PC-9 (cell line): ENCODE measurements at regions not wholly inside any gene's neighbourhood (a gene's known extent, or its start where the extent isn't known, plus 50 kb on each side); places are given as distances from the start of the nearest gene placed in this dataset.

Experiments
- BruUV-seq: library from RNA; stranded (reverse); fragments of 400-500 nt; replicated peaks from 2 replicates; lab custom pipeline; 2021; lab: Mats Ljungman, UMichigan
- CTCF ChIA-PET: fragments of 300-600 bp; sonication (Branson Sonifier 250); formaldehyde crosslinking; loops from one replicate; lab custom pipeline; 2022; ENCODE audit warnings: antibody characterized with exemption; lab: Charles Lee
- POLR2A ChIA-PET: fragments of 300-600 bp; sonication (Branson Sonifier 250); formaldehyde crosslinking; loops from one replicate; lab custom pipeline; 2022; ENCODE audit warnings: antibody characterized with exemption; ENCODE audit not compliant: unreplicated experiment; lab: Charles Lee
- DNase-seq, 2 experiments: peaks; one replicate each; pipeline versions ENCODE4 v3.0.0 to v3.0.0-alpha.2; 2015 to 2022; ENCODE audit warnings: mixed read lengths in 1 of 2
- H2AFZ ChIP-seq: fragments of 200-600 bp; sonication (generic); 2 replicates; pipeline ENCODE4 v1.8.1; 2017; ENCODE audit warnings: antibody characterized with exemption
- H3F3A ChIP-seq: fragments of 200-600 bp; sonication (generic); 2 replicates; pipeline ENCODE4 v1.8.1; 2017; ENCODE audit warnings: antibody characterized with exemption, mild to moderate bottlenecking, low read depth; ENCODE audit not compliant: insufficient read depth
- H3K27ac ChIP-seq: fragments of 200-600 bp; sonication (generic); 2 replicates; pipeline ENCODE4 v1.6.1; 2016; ENCODE audit warnings: mixed run types
- H3K27me3 ChIP-seq: fragments of 200-600 bp; sonication (generic); 2 replicates; pipeline ENCODE4 v1.6.1; 2016; ENCODE audit warnings: low read depth, mixed run types; ENCODE audit not compliant: insufficient read depth
- H3K36me3 ChIP-seq: fragments of 200-600 bp; sonication (generic); 2 replicates; pipeline ENCODE4 v1.6.1; 2016; ENCODE audit warnings: low read depth, mixed run types
- H3K4me1 ChIP-seq: fragments of 200-600 bp; sonication (generic); replicated peaks from 2 replicates; pipeline ENCODE4 v1.6.1; 2016; ENCODE audit warnings: mixed run types; ENCODE audit not compliant: insufficient read depth
- H3K4me2 ChIP-seq: fragments of 200-600 bp; sonication (generic); 2 replicates; pipeline ENCODE4 v1.6.1; 2017; ENCODE audit warnings: mixed run types
- H3K4me3 ChIP-seq: fragments of 200-600 bp; sonication (generic); 2 replicates; pipeline ENCODE4 v1.6.1; 2016; ENCODE audit warnings: mixed run types
- H3K79me2 ChIP-seq: fragments of 200-600 bp; sonication (generic); 2 replicates; pipeline ENCODE4 v1.6.1; 2017; ENCODE audit warnings: low read depth, mixed run types
- H3K9me2 ChIP-seq: fragments of 200-600 bp; sonication (generic); 2 replicates; pipeline ENCODE4 v1.8.1; 2017; ENCODE audit warnings: mild to moderate bottlenecking; ENCODE audit not compliant: insufficient read depth
- H3K9me3 ChIP-seq: fragments of 200-600 bp; sonication (generic); 2 replicates; pipeline ENCODE4 v1.8.1; 2016; ENCODE audit warnings: low read depth; ENCODE audit not compliant: insufficient read depth
- H4K20me1 ChIP-seq: fragments of 200-600 bp; sonication (generic); 2 replicates; pipeline ENCODE4 v1.8.1; 2017; ENCODE audit not compliant: insufficient read depth
- CTCF ChIP-seq: fragments of 200-600 bp; sonication (generic); conservative IDR thresholded peaks from 2 replicates; pipeline ENCODE4 v1.6.1; 2017; ENCODE audit warnings: mixed run types, antibody characterized with exemption, mild to moderate bottlenecking, moderate library complexity
- EZH2 ChIP-seq: fragments of 200-600 bp; sonication (generic); IDR thresholded peaks from 2 replicates; pipeline ENCODE4 v1.8.0; 2017; ENCODE audit warnings: antibody characterized with exemption, low read depth
- intact Hi-C: fragments of 100-400 bp; cut with micrococcal nuclease; formaldehyde crosslinking; loops from one replicate; pipeline ENCODE4 v1.10.0; 2022; ENCODE audit not compliant: unreplicated experiment

GRCh38 chr3:157559401-157559800 lies 56.2 kb upstream of the VEPH1 start:
- CTCF ChIA-PET: interaction anchor here (0.7 kb wide), 1 partner anchor 60 kb away, joined by 5 read pairs; no protein-coding TSS in a partner anchor

More at GRCh38 chr3:157559401-157559800, 56.2 kb upstream of the VEPH1 start:
- no peak for DNase-seq
- Histone ChIP-seq H3K9me2 (no peaks in the 10 kb centered on the region), H3K4me3 (no peak overlapping the region), H3K36me3 (no peaks in the 10 kb centered on the region), H3K4me2 (no peak overlapping the region), H4K20me1 (no peaks in the 10 kb centered on the region), H3K9me3 (no peaks in the 10 kb centered on the region), H3K79me2 (no peaks in the 10 kb centered on the region), H3F3A (no peaks in the 10 kb centered on the region), H3K4me1 (no peaks in the 10 kb centered on the region), H2AFZ (no peak overlapping the region), H3K27ac (no peak overlapping the region), H3K27me3 (no peaks in the 10 kb centered on the region)
- POLR2A ChIA-PET: interaction anchor here (0.5 kb wide), 1 partner anchor 138 kb away, joined by 4 read pairs; no protein-coding TSS in a partner anchor
- intact Hi-C loops: no loop called here
- BruUV-seq: no TSS peak
- TF ChIP-seq EZH2 (no peak), CTCF (no peak)
